HL-60 (cell line): ENCODE measurements at regions not wholly inside any gene's neighbourhood (a gene's known extent, or its start where the extent isn't known, plus 50 kb on each side); places are given as distances from the start of the nearest gene placed in this dataset.

Experiments
- GABPA ChIP-seq: IDR thresholded peaks from 2 replicates; pipeline ENCODE4 v1.6.1; 2012; ENCODE audit warnings: low read depth
- POLR2AphosphoS5 ChIP-seq: IDR thresholded peaks from 2 replicates; pipeline ENCODE4 v1.6.1; 2012; ENCODE audit warnings: low read depth
- SPI1 ChIP-seq: IDR thresholded peaks from 2 replicates; pipeline ENCODE4 v1.6.1; 2012; ENCODE audit warnings: low read depth, mild to moderate bottlenecking, borderline replicate concordance
- TF ChIP-seq, protein P1 (sequence below): IDR thresholded peaks from one replicate; pipeline ENCODE4 v1.5.1; 2011; ENCODE audit warnings: low read length, control low read depth, inconsistent platforms; ENCODE audit not compliant: insufficient read depth
- TF ChIP-seq, protein P2 (sequence below): IDR thresholded peaks from 2 replicates; pipeline ENCODE4 v1.6.1; 2012; ENCODE audit warnings: low read depth; ENCODE audit not compliant: insufficient replicate concordance

- TF ChIP-seq, protein P1, sequence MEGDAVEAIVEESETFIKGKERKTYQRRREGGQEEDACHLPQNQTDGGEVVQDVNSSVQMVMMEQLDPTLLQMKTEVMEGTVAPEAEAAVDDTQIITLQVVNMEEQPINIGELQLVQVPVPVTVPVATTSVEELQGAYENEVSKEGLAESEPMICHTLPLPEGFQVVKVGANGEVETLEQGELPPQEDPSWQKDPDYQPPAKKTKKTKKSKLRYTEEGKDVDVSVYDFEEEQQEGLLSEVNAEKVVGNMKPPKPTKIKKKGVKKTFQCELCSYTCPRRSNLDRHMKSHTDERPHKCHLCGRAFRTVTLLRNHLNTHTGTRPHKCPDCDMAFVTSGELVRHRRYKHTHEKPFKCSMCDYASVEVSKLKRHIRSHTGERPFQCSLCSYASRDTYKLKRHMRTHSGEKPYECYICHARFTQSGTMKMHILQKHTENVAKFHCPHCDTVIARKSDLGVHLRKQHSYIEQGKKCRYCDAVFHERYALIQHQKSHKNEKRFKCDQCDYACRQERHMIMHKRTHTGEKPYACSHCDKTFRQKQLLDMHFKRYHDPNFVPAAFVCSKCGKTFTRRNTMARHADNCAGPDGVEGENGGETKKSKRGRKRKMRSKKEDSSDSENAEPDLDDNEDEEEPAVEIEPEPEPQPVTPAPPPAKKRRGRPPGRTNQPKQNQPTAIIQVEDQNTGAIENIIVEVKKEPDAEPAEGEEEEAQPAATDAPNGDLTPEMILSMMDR = no peak
- TF ChIP-seq, protein P2, sequence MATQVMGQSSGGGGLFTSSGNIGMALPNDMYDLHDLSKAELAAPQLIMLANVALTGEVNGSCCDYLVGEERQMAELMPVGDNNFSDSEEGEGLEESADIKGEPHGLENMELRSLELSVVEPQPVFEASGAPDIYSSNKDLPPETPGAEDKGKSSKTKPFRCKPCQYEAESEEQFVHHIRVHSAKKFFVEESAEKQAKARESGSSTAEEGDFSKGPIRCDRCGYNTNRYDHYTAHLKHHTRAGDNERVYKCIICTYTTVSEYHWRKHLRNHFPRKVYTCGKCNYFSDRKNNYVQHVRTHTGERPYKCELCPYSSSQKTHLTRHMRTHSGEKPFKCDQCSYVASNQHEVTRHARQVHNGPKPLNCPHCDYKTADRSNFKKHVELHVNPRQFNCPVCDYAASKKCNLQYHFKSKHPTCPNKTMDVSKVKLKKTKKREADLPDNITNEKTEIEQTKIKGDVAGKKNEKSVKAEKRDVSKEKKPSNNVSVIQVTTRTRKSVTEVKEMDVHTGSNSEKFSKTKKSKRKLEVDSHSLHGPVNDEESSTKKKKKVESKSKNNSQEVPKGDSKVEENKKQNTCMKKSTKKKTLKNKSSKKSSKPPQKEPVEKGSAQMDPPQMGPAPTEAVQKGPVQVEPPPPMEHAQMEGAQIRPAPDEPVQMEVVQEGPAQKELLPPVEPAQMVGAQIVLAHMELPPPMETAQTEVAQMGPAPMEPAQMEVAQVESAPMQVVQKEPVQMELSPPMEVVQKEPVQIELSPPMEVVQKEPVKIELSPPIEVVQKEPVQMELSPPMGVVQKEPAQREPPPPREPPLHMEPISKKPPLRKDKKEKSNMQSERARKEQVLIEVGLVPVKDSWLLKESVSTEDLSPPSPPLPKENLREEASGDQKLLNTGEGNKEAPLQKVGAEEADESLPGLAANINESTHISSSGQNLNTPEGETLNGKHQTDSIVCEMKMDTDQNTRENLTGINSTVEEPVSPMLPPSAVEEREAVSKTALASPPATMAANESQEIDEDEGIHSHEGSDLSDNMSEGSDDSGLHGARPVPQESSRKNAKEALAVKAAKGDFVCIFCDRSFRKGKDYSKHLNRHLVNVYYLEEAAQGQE = no peak
- TF ChIP-seq POLR2AphosphoS5 = no peak
- TF ChIP-seq SPI1 = no peak
- no peak for TF ChIP-seq GABPA
Observed at GRCh38 chr2:161569401-161569800, 54.8 kb upstream of the SLC4A10 start.
